ENCODE measurements at regions not wholly inside any gene's neighbourhood (a gene's known extent, or its start where the extent isn't known, plus 50 kb on each side); places are given as distances from the start of the nearest gene placed in this dataset.

DNA sequence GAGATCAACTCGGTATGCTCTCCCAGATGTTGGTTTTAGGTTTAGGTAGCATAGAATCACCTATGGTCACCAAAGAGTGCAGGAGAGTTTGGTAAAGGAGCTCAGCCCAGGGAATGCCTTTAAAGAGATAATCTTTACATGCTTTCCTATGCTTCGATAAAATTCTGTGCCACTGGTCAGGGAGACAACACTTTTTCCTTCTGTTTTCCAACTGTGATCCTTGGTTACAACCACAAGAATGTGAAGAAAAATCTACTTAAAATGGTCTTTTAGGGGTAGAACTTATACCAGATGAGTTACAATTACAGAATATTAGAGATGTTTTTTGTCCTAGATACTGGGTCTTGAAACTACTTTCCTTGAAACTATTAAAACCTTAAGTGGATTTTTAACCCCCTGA lies 895.6 kb downstream of the TTLL7 start:
- no peak for DNase-seq (ENCODE audit: extremely low read depth, low read depth)
- TF ChIP-seq, protein P1, sequence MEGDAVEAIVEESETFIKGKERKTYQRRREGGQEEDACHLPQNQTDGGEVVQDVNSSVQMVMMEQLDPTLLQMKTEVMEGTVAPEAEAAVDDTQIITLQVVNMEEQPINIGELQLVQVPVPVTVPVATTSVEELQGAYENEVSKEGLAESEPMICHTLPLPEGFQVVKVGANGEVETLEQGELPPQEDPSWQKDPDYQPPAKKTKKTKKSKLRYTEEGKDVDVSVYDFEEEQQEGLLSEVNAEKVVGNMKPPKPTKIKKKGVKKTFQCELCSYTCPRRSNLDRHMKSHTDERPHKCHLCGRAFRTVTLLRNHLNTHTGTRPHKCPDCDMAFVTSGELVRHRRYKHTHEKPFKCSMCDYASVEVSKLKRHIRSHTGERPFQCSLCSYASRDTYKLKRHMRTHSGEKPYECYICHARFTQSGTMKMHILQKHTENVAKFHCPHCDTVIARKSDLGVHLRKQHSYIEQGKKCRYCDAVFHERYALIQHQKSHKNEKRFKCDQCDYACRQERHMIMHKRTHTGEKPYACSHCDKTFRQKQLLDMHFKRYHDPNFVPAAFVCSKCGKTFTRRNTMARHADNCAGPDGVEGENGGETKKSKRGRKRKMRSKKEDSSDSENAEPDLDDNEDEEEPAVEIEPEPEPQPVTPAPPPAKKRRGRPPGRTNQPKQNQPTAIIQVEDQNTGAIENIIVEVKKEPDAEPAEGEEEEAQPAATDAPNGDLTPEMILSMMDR (IDR thresholded peaks at IDR 0.05; ENCODE audit: low read depth, low read length) = no peak

DNA sequence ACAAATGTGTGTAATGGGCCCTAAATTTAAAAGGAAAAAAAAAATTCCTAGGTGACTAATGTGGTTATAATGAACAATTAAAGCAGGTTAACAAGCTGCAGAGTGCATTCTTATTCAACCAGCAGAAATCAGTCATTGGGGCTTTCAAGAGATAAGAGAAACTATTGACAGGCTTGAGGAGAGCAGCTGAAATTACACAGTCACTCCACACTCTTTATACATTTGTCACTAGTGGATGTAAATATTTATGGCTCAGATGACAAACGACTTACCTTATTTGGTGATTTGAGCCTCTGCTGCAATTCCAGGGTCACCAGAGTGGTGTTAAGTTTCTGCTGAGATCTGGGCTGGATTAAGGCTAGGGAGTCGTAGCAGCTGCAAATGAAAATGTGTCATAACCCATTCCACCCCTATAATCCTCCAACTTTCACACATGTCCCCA lies 896.3 kb downstream of the TTLL7 start:
- DNase-seq (ENCODE audit: extremely low read depth, low read depth) = no peak
- TF ChIP-seq, protein P1 (IDR thresholded peaks at IDR 0.05; ENCODE audit: low read depth, low read length) = no peak

DNA sequence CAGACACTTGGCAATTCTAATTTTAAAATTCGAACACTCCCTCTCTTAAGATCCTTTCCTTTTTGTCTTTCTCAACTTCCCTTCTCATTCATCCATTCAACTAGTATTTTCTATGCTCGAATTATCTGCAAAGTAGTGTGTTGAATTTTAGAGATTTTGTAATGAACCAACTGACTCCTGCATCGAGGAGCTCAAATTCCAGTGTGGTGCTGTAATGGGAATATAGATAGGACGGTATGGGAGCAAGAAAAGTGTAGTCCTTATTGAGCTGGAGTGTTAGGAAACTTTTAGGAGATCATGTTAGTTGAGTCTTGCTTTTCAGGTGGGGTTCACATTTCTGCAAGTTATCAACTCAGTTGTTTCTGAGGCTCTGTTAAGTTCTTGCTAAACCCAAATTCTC lies 897.5 kb downstream of the TTLL7 start:
- TF ChIP-seq, protein P1 (IDR thresholded peaks at IDR 0.05; ENCODE audit: low read depth, low read length) = no peak
- DNase-seq (ENCODE audit: extremely low read depth, low read depth) = no peak

DNA sequence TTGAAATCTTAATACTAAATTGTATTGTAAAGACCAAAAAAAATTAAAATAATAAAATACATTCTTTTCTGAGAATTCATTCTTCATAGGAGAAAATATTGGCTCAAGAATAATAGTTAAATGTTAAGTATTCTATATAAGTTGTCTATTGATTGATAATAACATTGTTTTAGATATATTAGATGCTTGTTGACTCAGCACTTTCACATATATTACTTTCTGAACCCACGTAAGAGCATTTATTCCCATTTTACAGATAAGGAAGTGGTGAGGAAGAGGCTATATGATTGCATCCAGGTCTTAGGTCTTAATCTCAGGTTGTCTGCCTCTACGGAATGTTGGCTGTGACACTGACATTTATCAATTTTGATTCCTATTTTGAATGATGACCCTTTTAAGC lies 898.8 kb downstream of the TTLL7 start:
- TF ChIP-seq, protein P1 (IDR thresholded peaks at IDR 0.05; ENCODE audit: low read depth, low read length) = no peak
- DNase-seq (ENCODE audit: extremely low read depth, low read depth) = no peak

DNA sequence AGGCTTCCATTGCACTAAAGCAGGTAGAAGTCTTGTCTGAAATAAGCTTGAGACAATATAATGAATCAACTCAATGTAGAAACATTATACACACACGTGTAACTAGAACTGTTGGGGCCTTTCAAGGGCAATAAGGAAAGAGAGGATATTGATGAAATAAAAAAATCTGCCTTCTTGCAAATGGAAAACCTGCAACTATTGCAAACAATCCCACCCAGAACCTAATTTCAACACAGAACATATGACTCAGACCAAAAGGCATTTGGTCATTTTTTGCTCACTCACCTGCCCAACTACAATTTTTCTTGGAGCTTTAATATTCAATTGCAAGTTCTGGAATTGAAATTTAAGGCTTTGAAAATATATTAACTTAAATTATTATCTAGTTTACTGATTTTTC lies 900.1 kb downstream of the TTLL7 start:
- TF ChIP-seq, protein P1 (IDR thresholded peaks at IDR 0.05; ENCODE audit: low read depth, low read length) = no peak
- no peak for DNase-seq (ENCODE audit: extremely low read depth, low read depth)

DNA sequence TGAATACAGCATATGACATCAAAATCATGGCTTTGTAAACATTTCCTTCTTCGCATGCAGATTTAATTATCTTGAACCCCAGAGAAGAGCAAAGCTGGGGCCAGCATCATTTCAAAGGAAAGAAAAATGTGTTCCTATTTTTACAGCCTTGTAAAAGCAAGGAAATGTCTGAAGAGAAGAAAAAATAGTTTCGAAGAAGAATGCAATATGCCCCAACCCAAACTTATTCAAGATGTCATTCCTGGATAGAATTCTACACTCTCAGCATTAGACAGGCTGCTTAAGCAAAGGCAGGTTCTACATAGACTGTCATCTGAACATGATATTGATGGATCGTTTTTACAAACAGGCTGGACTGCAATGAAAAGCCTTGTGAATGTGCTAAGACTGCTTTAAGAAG lies 900.8 kb downstream of the TTLL7 start:
- no peak for DNase-seq (ENCODE audit: extremely low read depth, low read depth)
- TF ChIP-seq, protein P1 (IDR thresholded peaks at IDR 0.05; ENCODE audit: low read depth, low read length) = no peak

DNA sequence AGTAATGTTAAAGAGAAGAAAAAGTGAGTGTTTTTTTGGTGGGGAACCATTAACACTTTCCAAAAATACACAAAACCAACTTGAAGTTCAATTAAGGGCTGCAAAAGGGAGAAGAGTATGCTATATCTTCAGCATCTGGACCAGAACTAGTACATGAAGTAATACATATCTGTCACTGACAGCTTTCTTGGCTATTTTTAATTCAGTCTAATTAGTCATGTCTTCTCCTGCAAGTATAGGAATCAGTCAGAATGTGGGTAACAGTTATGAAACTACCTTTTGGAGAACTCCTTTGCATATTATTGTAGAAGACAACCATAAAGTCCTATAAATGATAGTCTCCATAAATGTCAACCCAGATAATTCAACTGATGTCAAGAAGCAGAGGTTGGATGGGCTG lies 901.2 kb downstream of the TTLL7 start:
- no peak for DNase-seq (ENCODE audit: extremely low read depth, low read depth)
- TF ChIP-seq, protein P1 (IDR thresholded peaks at IDR 0.05; ENCODE audit: low read depth, low read length) = no peak

Measured in AG09319 (cell line).